ENCODE measurements at regions not wholly inside any gene's neighbourhood (a gene's known extent, or its start where the extent isn't known, plus 50 kb on each side); places are given as distances from the start of the nearest gene placed in this dataset.

DNA sequence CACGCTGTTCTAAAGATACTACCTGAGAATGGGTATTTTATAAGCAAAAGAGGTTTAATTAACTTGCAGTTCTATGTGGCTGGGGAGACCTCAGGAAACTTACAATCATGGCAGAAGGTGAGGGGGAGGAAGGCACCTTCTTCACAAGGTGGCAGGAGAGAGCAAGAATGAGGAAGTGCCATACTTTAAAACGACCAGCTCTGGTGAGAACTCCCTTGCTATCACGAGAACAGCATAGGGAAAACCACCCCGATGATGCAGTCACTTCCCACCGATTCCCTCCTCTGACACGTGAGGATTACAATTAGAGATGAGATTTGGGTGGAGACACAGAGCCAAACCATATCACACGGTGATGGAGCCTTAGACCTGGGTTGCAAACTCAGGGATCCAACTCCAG lies 317.5 kb upstream of the EEF2KMT start:
- H3K79me2 ChIP-seq (ENCODE audit: low read length): no peaks in the 10 kb centered on the region
- H3K4me3 ChIP-seq (ENCODE audit: low read length): no peak overlapping the region
- no peaks in the 10 kb centered on the region for H3K36me3 ChIP-seq (replicated peaks; ENCODE audit: low read depth, low read length)
- no peaks in the 10 kb centered on the region for H3K27me3 ChIP-seq (ENCODE audit: low read depth, low read length)
- no peak overlapping the region for H3K9ac ChIP-seq (ENCODE audit: low read length)
- TF ChIP-seq, protein P1, sequence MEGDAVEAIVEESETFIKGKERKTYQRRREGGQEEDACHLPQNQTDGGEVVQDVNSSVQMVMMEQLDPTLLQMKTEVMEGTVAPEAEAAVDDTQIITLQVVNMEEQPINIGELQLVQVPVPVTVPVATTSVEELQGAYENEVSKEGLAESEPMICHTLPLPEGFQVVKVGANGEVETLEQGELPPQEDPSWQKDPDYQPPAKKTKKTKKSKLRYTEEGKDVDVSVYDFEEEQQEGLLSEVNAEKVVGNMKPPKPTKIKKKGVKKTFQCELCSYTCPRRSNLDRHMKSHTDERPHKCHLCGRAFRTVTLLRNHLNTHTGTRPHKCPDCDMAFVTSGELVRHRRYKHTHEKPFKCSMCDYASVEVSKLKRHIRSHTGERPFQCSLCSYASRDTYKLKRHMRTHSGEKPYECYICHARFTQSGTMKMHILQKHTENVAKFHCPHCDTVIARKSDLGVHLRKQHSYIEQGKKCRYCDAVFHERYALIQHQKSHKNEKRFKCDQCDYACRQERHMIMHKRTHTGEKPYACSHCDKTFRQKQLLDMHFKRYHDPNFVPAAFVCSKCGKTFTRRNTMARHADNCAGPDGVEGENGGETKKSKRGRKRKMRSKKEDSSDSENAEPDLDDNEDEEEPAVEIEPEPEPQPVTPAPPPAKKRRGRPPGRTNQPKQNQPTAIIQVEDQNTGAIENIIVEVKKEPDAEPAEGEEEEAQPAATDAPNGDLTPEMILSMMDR (IDR thresholded peaks at IDR 0.05; ENCODE audit: low read depth, low read length): peak; percentile 21; the same call in 1 of the 2 replicates
- TF ChIP-seq EZH2phosphoT487 (IDR thresholded peaks at IDR 0.05; ENCODE audit: low read depth): no peak
- H3K27ac ChIP-seq (ENCODE audit: low read length): no peak overlapping the region
- no peak overlapping the region for H2AFZ ChIP-seq (ENCODE audit: low read depth, low read length)
- no peaks in the 10 kb centered on the region for H3K9me3 ChIP-seq (ENCODE audit: insufficient read depth, low read length)
- no peak overlapping the region for H3K4me2 ChIP-seq (ENCODE audit: low read length)
- no peaks in the 10 kb centered on the region for H4K20me1 ChIP-seq (ENCODE audit: insufficient read depth, low read length)
- H3K4me1 ChIP-seq (ENCODE audit: low read length): no peaks in the 10 kb centered on the region

DNA sequence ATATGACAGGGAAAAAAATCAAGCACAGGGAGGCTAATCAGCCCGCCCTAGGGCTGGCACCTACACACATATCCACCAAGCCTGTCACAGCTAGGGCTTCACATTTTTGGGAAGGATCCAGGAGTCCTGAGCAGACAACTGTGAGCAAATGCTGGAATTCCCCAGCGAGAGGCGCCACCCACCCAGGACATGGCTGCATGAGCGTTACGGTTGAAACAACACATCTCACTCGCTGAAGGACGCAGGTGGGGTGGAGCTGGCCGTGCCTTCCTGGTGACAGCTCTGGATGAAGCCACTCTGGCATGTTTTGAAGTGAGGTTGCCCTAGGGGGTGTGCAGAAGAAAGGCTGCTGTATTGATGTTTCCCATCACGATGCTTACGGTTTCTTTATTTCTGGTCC lies 315.1 kb upstream of the EEF2KMT start:
- H3K27ac ChIP-seq (ENCODE audit: low read length): no peak overlapping the region
- no peak overlapping the region for H2AFZ ChIP-seq (ENCODE audit: low read depth, low read length)
- H3K4me1 ChIP-seq (ENCODE audit: low read length): no peaks in the 10 kb centered on the region
- no peaks in the 10 kb centered on the region for H3K36me3 ChIP-seq (replicated peaks; ENCODE audit: low read depth, low read length)
- H3K9me3 ChIP-seq (ENCODE audit: insufficient read depth, low read length): no peaks in the 10 kb centered on the region
- no peaks in the 10 kb centered on the region for H3K79me2 ChIP-seq (ENCODE audit: low read length)
- H3K27me3 ChIP-seq (ENCODE audit: low read depth, low read length): no peaks in the 10 kb centered on the region
- H3K4me2 ChIP-seq (ENCODE audit: low read length): no peak overlapping the region
- H3K4me3 ChIP-seq (ENCODE audit: low read length): no peak overlapping the region
- no peaks in the 10 kb centered on the region for H4K20me1 ChIP-seq (ENCODE audit: insufficient read depth, low read length)
- no peak for TF ChIP-seq EZH2phosphoT487 (IDR thresholded peaks at IDR 0.05; ENCODE audit: low read depth)
- no peak overlapping the region for H3K9ac ChIP-seq (ENCODE audit: low read length)

DNA sequence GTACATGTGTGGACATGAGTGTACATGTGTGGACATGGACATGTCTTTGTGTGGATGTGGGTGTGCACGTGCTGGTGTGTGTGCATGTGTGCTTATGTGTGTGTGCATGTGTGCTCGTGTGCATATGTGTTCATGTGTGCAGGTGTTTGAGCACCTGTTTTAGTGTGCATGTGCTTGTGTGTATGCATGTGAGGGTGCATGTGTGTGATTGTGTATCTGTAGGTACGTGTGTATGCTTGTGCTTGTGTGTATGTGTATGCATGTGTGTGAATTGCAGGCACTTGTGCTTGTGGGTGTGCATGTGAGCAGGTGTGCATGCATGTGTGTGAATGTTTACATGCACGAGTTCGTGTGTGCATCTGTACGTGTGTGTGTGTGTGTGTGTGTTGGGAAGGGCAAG lies 300.6 kb upstream of the EEF2KMT start:
- Histone ChIP-seq H2AFZ (ENCODE audit: low read depth, low read length) (no peak overlapping the region), H3K4me2 (ENCODE audit: low read length) (no peak overlapping the region), H4K20me1 (ENCODE audit: insufficient read depth, low read length) (no peaks in the 10 kb centered on the region), H3K9me3 (ENCODE audit: insufficient read depth, low read length) (no peaks in the 10 kb centered on the region), H3K79me2 (ENCODE audit: low read length) (no peaks in the 10 kb centered on the region), H3K4me3 (ENCODE audit: low read length) (no peak overlapping the region), H3K9ac (ENCODE audit: low read length) (no peak overlapping the region), H3K27me3 (ENCODE audit: low read depth, low read length) (peaks cover 2% of the 10 kb centered on the region; the same call in 1 of the 2 replicates), H3K4me1 (ENCODE audit: low read length) (no peaks in the 10 kb centered on the region), H3K36me3 (replicated peaks; ENCODE audit: low read depth, low read length) (no peaks in the 10 kb centered on the region), H3K27ac (ENCODE audit: low read length) (no peak overlapping the region)
- TF ChIP-seq, protein P1 (IDR thresholded peaks at IDR 0.05; ENCODE audit: low read depth, low read length): no peak
- no peak for TF ChIP-seq EZH2phosphoT487 (IDR thresholded peaks at IDR 0.05; ENCODE audit: low read depth)

DNA sequence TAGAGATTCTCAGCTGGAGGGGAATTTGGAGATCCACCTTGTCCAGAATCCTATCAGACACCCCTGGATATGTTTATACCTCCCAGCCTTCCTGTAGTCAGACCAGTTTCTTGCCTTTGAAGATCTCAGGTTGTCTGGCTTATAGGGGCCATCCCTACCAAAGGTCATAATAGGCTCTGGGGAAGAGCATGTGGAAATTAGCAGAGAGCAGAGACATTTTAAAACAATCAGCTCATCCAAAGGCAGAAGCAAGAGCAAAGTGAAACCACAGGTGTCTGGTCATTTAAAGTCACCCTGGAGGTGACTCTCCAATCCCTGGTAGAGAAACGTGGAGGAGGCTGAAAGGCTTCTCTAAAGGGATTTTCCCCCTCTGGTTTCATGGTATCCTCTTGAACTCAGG lies 299.3 kb upstream of the EEF2KMT start:
- Histone ChIP-seq H4K20me1 (ENCODE audit: insufficient read depth, low read length) (no peaks in the 10 kb centered on the region), H3K36me3 (replicated peaks; ENCODE audit: low read depth, low read length) (no peaks in the 10 kb centered on the region), H2AFZ (ENCODE audit: low read depth, low read length) (no peak overlapping the region), H3K27me3 (ENCODE audit: low read depth, low read length) (peaks cover 2% of the 10 kb centered on the region; the same call in 1 of the 2 replicates), H3K9ac (ENCODE audit: low read length) (no peak overlapping the region), H3K9me3 (ENCODE audit: insufficient read depth, low read length) (no peaks in the 10 kb centered on the region), H3K79me2 (ENCODE audit: low read length) (no peaks in the 10 kb centered on the region), H3K4me3 (ENCODE audit: low read length) (no peak overlapping the region), H3K27ac (ENCODE audit: low read length) (no peak overlapping the region), H3K4me1 (ENCODE audit: low read length) (no peaks in the 10 kb centered on the region), H3K4me2 (ENCODE audit: low read length) (no peak overlapping the region)
- TF ChIP-seq, protein P1 (IDR thresholded peaks at IDR 0.05; ENCODE audit: low read depth, low read length): no peak
- no peak for TF ChIP-seq EZH2phosphoT487 (IDR thresholded peaks at IDR 0.05; ENCODE audit: low read depth)

DNA sequence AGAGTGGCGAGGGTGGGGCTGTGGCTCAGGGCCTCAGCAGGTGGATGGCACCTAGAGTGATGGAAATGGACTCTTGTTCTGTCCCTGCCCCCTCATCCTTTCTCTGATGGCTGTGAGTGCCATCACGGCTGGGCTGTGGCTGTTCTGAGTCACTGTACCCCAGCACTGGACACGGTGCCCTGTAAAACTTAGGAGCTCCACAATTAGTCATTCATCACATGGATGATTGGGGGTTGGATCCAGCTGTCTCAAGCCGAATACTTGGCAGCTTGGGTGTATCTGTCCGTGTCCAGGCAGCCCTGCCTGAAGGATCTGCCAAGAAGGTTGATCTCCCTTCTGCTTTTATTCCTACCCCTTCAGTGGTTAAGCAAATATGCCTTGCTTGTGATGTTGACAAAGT lies 295.5 kb upstream of the EEF2KMT start:
- Histone ChIP-seq H3K4me3 (ENCODE audit: low read length) (no peak overlapping the region), H2AFZ (ENCODE audit: low read depth, low read length) (no peak overlapping the region), H3K36me3 (replicated peaks; ENCODE audit: low read depth, low read length) (no peaks in the 10 kb centered on the region), H3K27ac (ENCODE audit: low read length) (no peak overlapping the region), H3K4me2 (ENCODE audit: low read length) (no peak overlapping the region), H3K9me3 (ENCODE audit: insufficient read depth, low read length) (no peaks in the 10 kb centered on the region), H3K79me2 (ENCODE audit: low read length) (no peaks in the 10 kb centered on the region), H3K9ac (ENCODE audit: low read length) (no peak overlapping the region), H3K27me3 (ENCODE audit: low read depth, low read length) (no peaks in the 10 kb centered on the region; the same call in 1 of the 2 replicates), H4K20me1 (ENCODE audit: insufficient read depth, low read length) (no peaks in the 10 kb centered on the region), H3K4me1 (ENCODE audit: low read length) (no peaks in the 10 kb centered on the region)
- TF ChIP-seq, protein P1 (IDR thresholded peaks at IDR 0.05; ENCODE audit: low read depth, low read length): no peak
- TF ChIP-seq EZH2phosphoT487 (IDR thresholded peaks at IDR 0.05; ENCODE audit: low read depth): no peak
